SU-DHL-6 (cell line): ENCODE measurements at regions not wholly inside any gene's neighbourhood (a gene's known extent, or its start where the extent isn't known, plus 50 kb on each side); places are given as distances from the start of the nearest gene placed in this dataset.

ENCODE experiments used
- H2AFZ ChIP-seq: fragments of 200-600 bp; sonication (generic); 2 replicates; pipeline ENCODE4 v1.6.1; 2014; ENCODE audit warnings: low read depth, mild to moderate bottlenecking, moderate library complexity, mixed read lengths, antibody characterized with exemption, low read length; ENCODE audit not compliant: severe bottlenecking
- H3F3A ChIP-seq: fragments of 200-600 bp; shearing (Covaris generic); 2 replicates; pipeline ENCODE4 v1.6.0; 2016; ENCODE audit warnings: antibody characterized with exemption, mild to moderate bottlenecking; ENCODE audit not compliant: insufficient read depth
- H3K27ac ChIP-seq: fragments of 200-600 bp; sonication (generic); 2 replicates; pipeline ENCODE4 v1.5.1; 2016; ENCODE audit warnings: low read depth, mild to moderate bottlenecking, low read length, moderate library complexity, mixed read lengths
- H3K27me3 ChIP-seq: fragments of 200-600 bp; sonication (generic), shearing (Covaris generic); 2 replicates; pipeline ENCODE4 v1.6.0; 2014; ENCODE audit warnings: mild to moderate bottlenecking, low read length
- H3K36me3 ChIP-seq: fragments of 200-600 bp; sonication (generic); 2 replicates; pipeline ENCODE4 v1.6.1; 2014; ENCODE audit warnings: mild to moderate bottlenecking, low read length, mixed read lengths
- H3K4me2 ChIP-seq: fragments of 300-600, 200-600 bp; shearing (Covaris generic), sonication (generic); 2 replicates; pipeline ENCODE4 v1.6.0; 2014; ENCODE audit warnings: low read length, low read depth, mild to moderate bottlenecking; ENCODE audit not compliant: poor library complexity, severe bottlenecking
- H3K4me3 ChIP-seq: fragments of 200-600 bp; sonication (generic); 2 replicates; pipeline ENCODE4 v1.5.1; 2014; ENCODE audit warnings: antibody characterized with exemption, low read length, mild to moderate bottlenecking, mixed read lengths; ENCODE audit not compliant: insufficient read depth, poor library complexity, severe bottlenecking
- H3K79me2 ChIP-seq: fragments of 200-600 bp; sonication (generic); 2 replicates; pipeline ENCODE4 v1.6.1; 2014; ENCODE audit warnings: mild to moderate bottlenecking, low read length, moderate library complexity; ENCODE audit not compliant: insufficient read depth
- H3K9ac ChIP-seq: fragments of 200-600 bp; sonication (generic); 2 replicates; pipeline ENCODE4 v1.7.0; 2014; ENCODE audit warnings: mild to moderate bottlenecking, low read length
- H3K9me2 ChIP-seq: fragments of 200-600 bp; sonication (generic); replicated peaks from 2 replicates; pipeline ENCODE4 v1.6.1; 2014; ENCODE audit warnings: low read length; ENCODE audit not compliant: insufficient read depth
- H3K9me3 ChIP-seq: fragments of 200-600 bp; sonication (generic); 2 replicates; pipeline ENCODE4 v1.6.1; 2014; ENCODE audit warnings: low read length, mixed read lengths; ENCODE audit not compliant: insufficient read depth
- H4K20me1 ChIP-seq: fragments of 200-600 bp; sonication (generic); 2 replicates; pipeline ENCODE4 v1.6.1; 2014; ENCODE audit warnings: low read depth, mild to moderate bottlenecking, antibody characterized with exemption, low read length, moderate library complexity, mixed read lengths
- EZH2phosphoT487 ChIP-seq: fragments of 200-600 bp; sonication (generic), shearing (Covaris generic); conservative IDR thresholded peaks from 2 replicates; pipeline ENCODE4 v1.6.1; 2018; ENCODE audit warnings: mild to moderate bottlenecking, antibody characterized with exemption, low read length, moderate library complexity, mixed read lengths
- TF ChIP-seq, protein P1 (sequence below): fragments of 200-600 bp; sonication (generic); IDR thresholded peaks from one replicate; pipeline ENCODE4 v1.5.1; 2017; ENCODE audit warnings: antibody characterized with exemption, mild to moderate bottlenecking, low read length, moderate library complexity; ENCODE audit not compliant: insufficient read depth, poor library complexity, severe bottlenecking

DNA sequence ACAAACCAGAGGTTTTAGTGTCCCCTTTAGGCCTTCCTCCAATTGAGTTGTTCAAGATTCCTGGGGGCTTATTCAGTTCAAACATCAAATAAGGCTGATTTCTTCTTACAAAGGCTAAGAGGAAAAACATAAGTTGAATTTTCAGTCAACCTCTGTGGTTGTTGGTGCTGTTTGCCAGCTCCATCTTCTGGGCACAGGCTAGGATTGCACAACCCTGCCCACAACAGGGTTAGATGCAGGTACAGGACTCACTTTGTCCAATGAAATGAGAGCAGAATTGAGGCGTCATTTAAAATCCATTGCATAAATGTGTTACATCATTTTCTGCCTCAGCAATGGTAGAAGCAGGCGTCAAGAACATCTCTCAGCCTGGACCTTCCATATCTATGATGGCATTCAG, 173.3 kb downstream of the PMP22 start:
- TF ChIP-seq, protein P1, sequence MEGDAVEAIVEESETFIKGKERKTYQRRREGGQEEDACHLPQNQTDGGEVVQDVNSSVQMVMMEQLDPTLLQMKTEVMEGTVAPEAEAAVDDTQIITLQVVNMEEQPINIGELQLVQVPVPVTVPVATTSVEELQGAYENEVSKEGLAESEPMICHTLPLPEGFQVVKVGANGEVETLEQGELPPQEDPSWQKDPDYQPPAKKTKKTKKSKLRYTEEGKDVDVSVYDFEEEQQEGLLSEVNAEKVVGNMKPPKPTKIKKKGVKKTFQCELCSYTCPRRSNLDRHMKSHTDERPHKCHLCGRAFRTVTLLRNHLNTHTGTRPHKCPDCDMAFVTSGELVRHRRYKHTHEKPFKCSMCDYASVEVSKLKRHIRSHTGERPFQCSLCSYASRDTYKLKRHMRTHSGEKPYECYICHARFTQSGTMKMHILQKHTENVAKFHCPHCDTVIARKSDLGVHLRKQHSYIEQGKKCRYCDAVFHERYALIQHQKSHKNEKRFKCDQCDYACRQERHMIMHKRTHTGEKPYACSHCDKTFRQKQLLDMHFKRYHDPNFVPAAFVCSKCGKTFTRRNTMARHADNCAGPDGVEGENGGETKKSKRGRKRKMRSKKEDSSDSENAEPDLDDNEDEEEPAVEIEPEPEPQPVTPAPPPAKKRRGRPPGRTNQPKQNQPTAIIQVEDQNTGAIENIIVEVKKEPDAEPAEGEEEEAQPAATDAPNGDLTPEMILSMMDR, result no peak
- no peak for TF ChIP-seq EZH2phosphoT487
- H3K27ac ChIP-seq, result no peak overlapping the region
- H3K9me3 ChIP-seq, result no peaks in the 10 kb centered on the region
- no peak overlapping the region for H3K9ac ChIP-seq
- H2AFZ ChIP-seq, result no peak overlapping the region
- H3K27me3 ChIP-seq, result no peaks in the 10 kb centered on the region
- no peak overlapping the region for H3K4me3 ChIP-seq
- no peaks in the 10 kb centered on the region for H3K9me2 ChIP-seq
- H3K79me2 ChIP-seq, result no peaks in the 10 kb centered on the region
- H3K36me3 ChIP-seq, result no peaks in the 10 kb centered on the region
- no peak overlapping the region for H3K4me2 ChIP-seq
- H4K20me1 ChIP-seq, result no peaks in the 10 kb centered on the region
- no peaks in the 10 kb centered on the region for H3F3A ChIP-seq

DNA sequence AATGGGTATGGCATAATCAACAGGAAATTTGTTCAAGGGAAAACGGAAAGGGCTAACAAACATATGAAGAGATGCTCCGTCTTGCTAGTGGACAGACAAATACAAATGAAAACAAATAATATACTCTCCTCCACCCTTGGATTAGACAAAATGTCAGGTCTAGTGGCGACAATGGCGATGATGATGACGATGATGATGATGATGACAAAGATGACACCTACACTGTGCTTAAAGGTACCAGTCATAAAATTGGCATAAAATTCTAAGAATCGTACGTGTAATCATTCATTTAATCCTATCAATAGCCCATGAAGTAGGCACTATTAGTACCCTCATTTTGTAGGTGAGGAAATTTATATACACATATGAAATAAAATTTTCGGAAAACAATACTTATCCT, 174.6 kb downstream of the PMP22 start:
- Histone ChIP-seq H3K36me3 (no peaks in the 10 kb centered on the region), H3K79me2 (no peaks in the 10 kb centered on the region), H3F3A (no peaks in the 10 kb centered on the region), H3K27me3 (no peaks in the 10 kb centered on the region), H2AFZ (no peak overlapping the region), H3K9me2 (no peaks in the 10 kb centered on the region), H4K20me1 (no peaks in the 10 kb centered on the region), H3K4me2 (no peak overlapping the region), H3K9me3 (no peaks in the 10 kb centered on the region), H3K9ac (no peak overlapping the region), H3K4me3 (no peak overlapping the region), H3K27ac (no peak overlapping the region)
- no peak for TF ChIP-seq EZH2phosphoT487
- TF ChIP-seq, protein P1, result no peak

DNA sequence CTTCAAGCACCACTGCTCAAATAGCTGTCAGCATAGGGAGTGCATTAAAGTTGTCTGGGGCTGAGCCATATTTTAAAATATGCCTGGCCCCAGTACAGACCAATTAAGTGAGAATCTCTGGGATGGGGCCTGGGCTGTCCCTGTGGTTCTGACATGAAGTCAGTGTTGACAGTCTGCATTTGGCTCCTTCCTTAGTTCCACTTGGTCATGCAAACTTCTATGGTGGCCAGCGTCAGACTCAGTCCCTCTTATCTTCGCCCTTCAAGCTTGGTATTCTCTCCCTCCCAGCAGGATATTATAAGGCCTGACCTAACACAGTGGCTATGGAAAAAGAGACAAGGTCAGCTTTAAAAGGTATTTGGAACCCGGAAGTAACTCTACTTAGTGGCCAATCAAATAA, 177.2 kb downstream of the PMP22 start:
- no peaks in the 10 kb centered on the region for H3F3A ChIP-seq
- H3K4me2 ChIP-seq, result no peak overlapping the region
- H4K20me1 ChIP-seq, result no peaks in the 10 kb centered on the region
- no peak overlapping the region for H3K27ac ChIP-seq
- no peak for TF ChIP-seq EZH2phosphoT487
- TF ChIP-seq, protein P1, result no peak
- no peak overlapping the region for H3K9ac ChIP-seq
- no peak overlapping the region for H2AFZ ChIP-seq
- H3K9me2 ChIP-seq, result no peaks in the 10 kb centered on the region
- H3K79me2 ChIP-seq, result no peaks in the 10 kb centered on the region
- H3K9me3 ChIP-seq, result no peaks in the 10 kb centered on the region
- H3K4me3 ChIP-seq, result no peak overlapping the region
- 0 out of 2 replicates have a peak, but pooled peaks cover 4% of the 10 kb centered on the region for H3K27me3 ChIP-seq
- no peaks in the 10 kb centered on the region for H3K36me3 ChIP-seq

DNA sequence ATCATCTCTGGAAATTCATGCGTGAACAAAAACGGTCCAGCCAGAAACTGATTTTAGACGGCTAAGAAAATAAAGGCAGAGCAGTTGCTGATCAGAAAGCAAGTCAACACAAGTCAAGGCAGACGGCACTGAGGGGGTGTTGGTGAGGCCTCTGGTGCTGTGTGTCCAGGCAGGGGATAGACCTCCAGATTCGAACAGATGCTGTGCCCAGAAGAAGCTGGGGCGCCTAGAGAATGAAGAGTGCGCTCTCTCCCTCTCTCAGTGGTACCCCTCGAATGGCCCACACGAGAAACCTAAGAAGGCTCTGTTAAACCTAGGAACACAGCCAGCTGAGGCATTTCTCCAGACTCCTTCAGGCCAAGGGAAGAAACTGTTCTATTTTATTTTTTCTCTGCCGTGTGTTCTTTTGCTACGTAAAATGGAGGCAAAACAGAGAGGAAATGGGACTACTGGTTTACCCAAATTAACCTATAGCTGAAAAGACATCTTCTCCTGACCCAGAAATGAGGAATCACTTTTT, 178.3 kb downstream of the PMP22 start:
- no peaks in the 10 kb centered on the region for H3K9me3 ChIP-seq
- H3F3A ChIP-seq, result no peaks in the 10 kb centered on the region
- H3K9ac ChIP-seq, result no peak overlapping the region
- 0 out of 2 replicates have a peak, but pooled peaks cover 4% of the 10 kb centered on the region for H3K27me3 ChIP-seq
- H3K4me3 ChIP-seq, result no peak overlapping the region
- H3K9me2 ChIP-seq, result no peaks in the 10 kb centered on the region
- no peak overlapping the region for H3K4me2 ChIP-seq
- no peaks in the 10 kb centered on the region for H4K20me1 ChIP-seq
- no peaks in the 10 kb centered on the region for H3K79me2 ChIP-seq
- no peaks in the 10 kb centered on the region for H3K36me3 ChIP-seq
- TF ChIP-seq, protein P1, result no peak
- TF ChIP-seq EZH2phosphoT487, result no peak
- no peak overlapping the region for H2AFZ ChIP-seq
- no peak overlapping the region for H3K27ac ChIP-seq
